IPS DF 6.9 (cell line): ENCODE measurements at regions not wholly inside any gene's neighbourhood (a gene's known extent, or its start where the extent isn't known, plus 50 kb on each side); places are given as distances from the start of the nearest gene placed in this dataset.

Experiments used
- DNase-seq: peaks from one replicate; pipeline ENCODE4 v3.0.0-alpha.2; 2013; ENCODE audit warnings: low read depth, low spot score
- H3K27ac ChIP-seq: one replicate; pipeline ENCODE4 v1.5.1; 2013; ENCODE audit warnings: low read length, control low read depth
- H3K27me3 ChIP-seq: 2 replicates; pipeline ENCODE4 v1.6.1; 2013; ENCODE audit warnings: mild to moderate bottlenecking, low read length; ENCODE audit not compliant: control insufficient read depth, insufficient read depth
- H3K36me3 ChIP-seq: 2 replicates; pipeline ENCODE4 v1.6.1; 2013; ENCODE audit warnings: low read length; ENCODE audit not compliant: control insufficient read depth, insufficient read depth
- H3K4me1 ChIP-seq: 2 replicates; pipeline ENCODE4 v1.6.1; 2013; ENCODE audit warnings: low read length; ENCODE audit not compliant: control insufficient read depth, insufficient read depth
- H3K4me3 ChIP-seq: 2 replicates; pipeline ENCODE4 v1.5.1; 2013; ENCODE audit warnings: mild to moderate bottlenecking, low read length
- H3K9me3 ChIP-seq: 2 replicates; pipeline ENCODE4 v1.6.1; 2013; ENCODE audit warnings: low read length, inconsistent platforms; ENCODE audit not compliant: control insufficient read depth, insufficient read depth
- WGBS: extraction: QIAGEN DNeasy Blood & Tissue Kit; methylation state at CpG from one replicate; pipeline ENCODE4 v1.1.7; 2013; ENCODE audit warnings: mixed read lengths, missing lambda C conversion rate; ENCODE audit not compliant: insufficient read length, insufficient coverage; 5-methylcytosine and 5-hydroxymethylcytosine counted together

DNA sequence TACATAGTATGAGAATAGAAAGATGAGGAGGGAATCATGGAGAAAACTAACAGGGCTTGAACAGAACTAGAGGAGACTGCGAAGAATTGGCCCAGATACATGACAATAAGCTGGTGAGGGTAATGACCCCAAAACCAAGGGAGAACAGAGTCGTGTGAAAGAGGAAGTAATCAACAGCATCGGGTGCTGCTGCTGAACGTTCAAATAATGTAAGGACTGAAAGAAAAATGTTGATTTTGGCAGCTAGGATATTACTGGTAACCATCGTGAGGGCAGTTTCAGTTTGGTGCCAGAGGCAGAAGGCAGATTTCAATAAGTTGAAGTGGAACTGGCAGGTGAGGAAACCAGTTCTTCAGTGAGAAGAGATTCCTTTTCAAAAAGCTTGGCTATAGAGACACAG lies 66.8 kb upstream of the SMC2 start:
- no CpG with 5 or more reads among the region's 5 CpGs for WGBS
- peaks cover 1% of the 10 kb centered on the region; the same call in 1 of the 2 replicates for H3K9me3 ChIP-seq
- H3K27ac ChIP-seq = no peak overlapping the region
- no peaks in the 10 kb centered on the region for H3K27me3 ChIP-seq
- DNase-seq = no peak
- no peaks in the 10 kb centered on the region for H3K4me1 ChIP-seq
- H3K36me3 ChIP-seq = no peaks in the 10 kb centered on the region
- no peak overlapping the region for H3K4me3 ChIP-seq

DNA sequence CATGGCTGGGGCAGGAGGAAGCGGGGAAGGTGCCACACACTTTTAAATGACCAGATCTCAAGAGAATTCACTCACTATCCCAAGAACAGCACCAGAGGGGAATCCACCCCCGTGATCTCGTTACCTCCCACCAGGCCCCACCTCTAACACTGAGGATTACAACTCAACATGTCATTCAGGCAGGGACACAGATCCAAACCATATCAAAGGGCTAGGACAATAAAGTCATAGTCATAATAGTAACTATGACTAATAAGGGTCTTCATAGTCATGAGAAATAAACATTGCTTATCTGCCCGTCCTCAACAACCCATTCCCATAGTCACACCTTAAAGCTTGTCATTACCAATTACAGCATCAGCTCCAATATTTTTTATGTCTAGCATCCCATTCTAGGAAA lies 65.3 kb upstream of the SMC2 start:
- DNase-seq = no peak
- Histone ChIP-seq H3K36me3 (no peaks in the 10 kb centered on the region), H3K4me3 (no peak overlapping the region), H3K9me3 (peaks cover 1% of the 10 kb centered on the region; the same call in 1 of the 2 replicates), H3K27me3 (no peaks in the 10 kb centered on the region), H3K4me1 (no peaks in the 10 kb centered on the region), H3K27ac (no peak overlapping the region)
- WGBS = no CpG with 5 or more reads among the region's 4 CpGs
